ENCODE measurements at regions not wholly inside any gene's neighbourhood (a gene's known extent, or its start where the extent isn't known, plus 50 kb on each side); places are given as distances from the start of the nearest gene placed in this dataset.

DNA sequence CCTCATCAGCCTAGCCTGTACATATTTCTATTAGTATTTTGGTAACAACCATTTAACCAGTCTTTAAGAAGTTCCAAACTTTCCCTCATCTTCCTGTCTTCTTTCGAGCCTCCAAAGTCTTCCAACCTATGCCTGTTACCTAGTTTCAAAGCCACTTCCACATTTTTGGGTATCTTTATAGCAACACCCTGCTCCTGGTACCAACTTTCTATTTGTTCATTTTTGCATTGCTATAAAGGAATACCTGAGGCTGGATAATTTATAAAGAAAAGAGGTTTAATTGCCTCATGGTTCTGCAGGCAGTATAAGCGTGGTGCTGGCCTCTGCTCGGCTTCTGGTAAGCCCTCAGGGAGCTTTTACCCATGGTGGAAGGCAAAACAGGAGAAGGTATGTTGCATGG lies 578.8 kb upstream of the AUTS2 start:
- Histone ChIP-seq H3K4me1 (no peaks in the 10 kb centered on the region), H3K4me3 (no peak overlapping the region), H3K9me3 (peaks cover 11% of the 10 kb centered on the region), H3K36me3 (no peaks in the 10 kb centered on the region), H3K27ac (no peak overlapping the region), H3K27me3 (ENCODE audit: low read depth) (no peaks in the 10 kb centered on the region)
- DNase-seq (no peak), ATAC-seq (no peak)
- intact Hi-C loops (cut with DNase I) = no loop called here
- TF ChIP-seq CTCF (IDR thresholded peaks at IDR 0.05) = no peak

DNA sequence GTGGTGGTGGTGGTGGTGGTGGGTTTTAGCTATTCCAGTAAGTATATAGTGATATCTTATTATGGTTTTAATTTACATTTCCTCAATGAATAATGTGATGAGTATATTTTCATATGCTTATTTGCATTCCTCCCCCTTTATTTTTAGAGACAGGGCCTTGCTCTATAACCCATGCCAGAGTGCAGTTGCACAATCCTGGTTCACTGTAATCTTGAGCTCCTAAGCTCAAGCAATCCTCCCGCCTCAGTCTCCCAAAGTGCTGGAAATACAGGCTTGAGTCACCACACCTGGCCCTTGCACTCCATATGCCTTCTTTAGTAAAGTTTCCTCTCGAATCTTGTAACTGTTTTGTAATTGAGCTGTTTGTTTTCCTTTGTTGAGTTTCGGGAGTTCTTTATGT lies 577.7 kb upstream of the AUTS2 start:
- Histone ChIP-seq H3K4me1 (no peaks in the 10 kb centered on the region), H3K27me3 (ENCODE audit: low read depth) (no peaks in the 10 kb centered on the region), H3K4me3 (no peak overlapping the region), H3K36me3 (no peaks in the 10 kb centered on the region), H3K9me3 (peaks cover 11% of the 10 kb centered on the region), H3K27ac (no peak overlapping the region)
- DNase-seq = no peak
- ATAC-seq = no peak
- intact Hi-C loops (cut with DNase I) = no loop called here
- no peak for TF ChIP-seq CTCF (IDR thresholded peaks at IDR 0.05)

DNA sequence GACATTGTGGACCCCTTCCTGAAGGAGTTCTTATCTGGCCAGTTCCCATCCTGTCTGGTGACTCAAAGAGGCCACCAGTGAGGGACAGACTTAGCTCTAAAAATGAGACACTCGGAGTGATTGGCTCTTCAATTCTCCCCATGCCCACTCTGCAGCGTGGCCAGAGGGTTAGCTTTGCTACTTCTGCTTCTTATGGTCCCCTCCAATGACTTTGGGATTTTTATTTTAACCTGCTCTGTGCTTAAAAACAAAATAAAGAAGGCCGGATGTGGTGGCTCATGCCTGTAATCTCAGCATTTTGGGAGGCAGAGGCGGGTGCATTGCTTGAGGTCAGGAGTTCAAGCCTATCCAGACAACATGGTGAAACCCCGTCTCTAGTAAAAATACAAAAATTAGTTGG lies 573.0 kb upstream of the AUTS2 start:
- Histone ChIP-seq H3K9me3 (no peaks in the 10 kb centered on the region), H3K27ac (no peak overlapping the region), H3K4me3 (no peak overlapping the region), H3K27me3 (ENCODE audit: low read depth) (no peaks in the 10 kb centered on the region), H3K4me1 (no peaks in the 10 kb centered on the region), H3K36me3 (no peaks in the 10 kb centered on the region)
- DNase-seq (no peak), ATAC-seq (no peak)
- TF ChIP-seq CTCF (IDR thresholded peaks at IDR 0.05) = no peak
- intact Hi-C loops (cut with DNase I) = no loop called here

GRCh38 chr7:69032848-69033247 lies 565.4 kb upstream of the AUTS2 start:
- no peak overlapping the region for H3K4me3 ChIP-seq
- TF ChIP-seq CTCF (IDR thresholded peaks at IDR 0.05) = no peak
- intact Hi-C loops (cut with DNase I) = no loop called here

GRCh38 chr7:69035826-69036225 lies 562.4 kb upstream of the AUTS2 start:
- DNase-seq (no peak), ATAC-seq (no peak)
- Histone ChIP-seq H3K27ac (no peak overlapping the region), H3K9me3 (no peaks in the 10 kb centered on the region), H3K4me3 (no peak overlapping the region), H3K36me3 (no peaks in the 10 kb centered on the region), H3K4me1 (no peaks in the 10 kb centered on the region), H3K27me3 (ENCODE audit: low read depth) (no peaks in the 10 kb centered on the region)
- TF ChIP-seq CTCF (IDR thresholded peaks at IDR 0.05) = no peak
- intact Hi-C loops (cut with DNase I) = no loop called here

More at GRCh38 chr7:69032848-69033247, 565.4 kb upstream of the AUTS2 start:
- no peaks in the 10 kb centered on the region for H3K9me3 ChIP-seq
- DNase-seq = no peak
- no peaks in the 10 kb centered on the region for H3K4me1 ChIP-seq
- H3K27me3 ChIP-seq (ENCODE audit: low read depth) = no peaks in the 10 kb centered on the region
- no peaks in the 10 kb centered on the region for H3K36me3 ChIP-seq
- no peak for ATAC-seq
- no peak overlapping the region for H3K27ac ChIP-seq

DNA sequence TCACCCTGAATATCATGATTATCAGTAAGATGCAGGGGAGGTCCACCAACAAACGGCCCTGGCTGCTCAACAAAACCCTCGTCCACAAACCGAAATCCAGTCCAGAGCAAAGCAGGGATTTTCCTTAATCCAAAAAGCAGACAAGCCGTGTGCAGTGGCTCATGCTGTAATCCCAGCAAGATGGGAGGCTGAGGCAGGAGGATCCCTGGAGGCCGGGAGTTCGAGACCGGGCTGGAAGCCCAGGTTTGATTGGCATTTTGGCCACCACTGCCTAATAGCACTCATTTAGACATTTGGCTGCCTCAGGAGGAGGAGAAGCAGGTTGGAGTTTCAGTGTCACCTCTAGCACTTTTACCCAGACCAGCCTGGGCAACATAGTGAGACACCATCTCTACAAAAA lies 562.0 kb upstream of the AUTS2 start:
- ATAC-seq (no peak), DNase-seq (no peak)
- intact Hi-C loops (cut with DNase I) = no loop called here
- Histone ChIP-seq H3K4me3 (no peak overlapping the region), H3K27me3 (ENCODE audit: low read depth) (no peaks in the 10 kb centered on the region), H3K4me1 (no peaks in the 10 kb centered on the region), H3K9me3 (no peaks in the 10 kb centered on the region), H3K27ac (no peak overlapping the region), H3K36me3 (no peaks in the 10 kb centered on the region)
- TF ChIP-seq CTCF (IDR thresholded peaks at IDR 0.05) = no peak

Measured in lower lobe of right lung (tissue), 2 donors.